Kidney (tissue), 13 donors: ENCODE measurements at regions not wholly inside any gene's neighbourhood (a gene's known extent, or its start where the extent isn't known, plus 50 kb on each side); places are given as distances from the start of the nearest gene placed in this dataset.

Source experiments
- DNase-seq, 5 donors: peaks; one replicate each; pipeline ENCODE4 v3.0.0-alpha.2; 2013 to 2020
- FAIRE-seq: peaks from 2 replicates; lab custom pipeline; 2012; peaks lifted over from hg19 to GRCh38; lab: Jason Lieb, UNC
- H3K27ac ChIP-seq, 2 donors: one replicate each; pipeline ENCODE4 v1.7.0; 2013; ENCODE audit warnings: low read depth in 2 of 2, low read length in 2 of 2, inconsistent platforms in 1 of 2
- H3K27me3 ChIP-seq: one replicate; pipeline ENCODE4 v1.7.1; 2013; ENCODE audit warnings: low read length, inconsistent platforms; ENCODE audit not compliant: control insufficient read depth, insufficient read depth
- H3K36me3 ChIP-seq, 3 donors: one replicate each; pipeline versions ENCODE4 v1.7.0 to v1.7.1; 2013; ENCODE audit warnings: low read length in 3 of 3, control low read depth in 1 of 3, inconsistent platforms in 1 of 3; ENCODE audit not compliant: insufficient read depth in 3 of 3, control insufficient read depth in 2 of 3
- H3K4me1 ChIP-seq, 3 donors: one replicate each; pipeline versions ENCODE4 v1.7.0 to v1.7.1; 2013; ENCODE audit warnings: low read length in 3 of 3, inconsistent platforms in 1 of 3, low read depth in 1 of 3; ENCODE audit not compliant: control insufficient read depth in 2 of 3, insufficient read depth in 2 of 3
- H3K4me3 ChIP-seq, 3 donors: one replicate each; pipeline versions ENCODE4 v1.7.0 to v1.8.1; 2013; ENCODE audit warnings: low read length in 3 of 3, control low read depth in 1 of 3, inconsistent platforms in 1 of 3
- H3K9ac ChIP-seq, 3 donors: one replicate each; pipeline versions ENCODE4 v1.7.0 to v1.7.1; 2013; ENCODE audit warnings: low read length in 3 of 3, control low read depth in 1 of 3, inconsistent platforms in 1 of 3
- H3K9me3 ChIP-seq, 3 donors: one replicate each; pipeline versions ENCODE4 v1.7.0 to v1.7.1; 2013; ENCODE audit warnings: low read length in 3 of 3, control low read depth in 1 of 3, inconsistent platforms in 1 of 3; ENCODE audit not compliant: control insufficient read depth in 2 of 3, insufficient read depth in 1 of 3
- intact Hi-C: fragments of 100-400 bp; cut with DNase I; formaldehyde crosslinking; loops from one replicate; pipeline ENCODE4 v1.11.1; 2022
- TF ChIP-seq, protein P1 (sequence below): IDR thresholded peaks from 3 replicates; pipeline ENCODE4 v1.5.1; 2012; ENCODE audit warnings: mild to moderate bottlenecking, moderate library complexity, borderline replicate concordance; ENCODE audit not compliant: insufficient read depth; ENCODE audit errors: extremely low read depth
- donor health status: control.
- donor health status: control.
- donor health status: control.
- donor health status: control.
- donor health status: control.
- donor health status: DM: yes; HTN: yes; CAD: no.
- donor health status: Normal renal cell carcinoma (clear cell type).

DNA sequence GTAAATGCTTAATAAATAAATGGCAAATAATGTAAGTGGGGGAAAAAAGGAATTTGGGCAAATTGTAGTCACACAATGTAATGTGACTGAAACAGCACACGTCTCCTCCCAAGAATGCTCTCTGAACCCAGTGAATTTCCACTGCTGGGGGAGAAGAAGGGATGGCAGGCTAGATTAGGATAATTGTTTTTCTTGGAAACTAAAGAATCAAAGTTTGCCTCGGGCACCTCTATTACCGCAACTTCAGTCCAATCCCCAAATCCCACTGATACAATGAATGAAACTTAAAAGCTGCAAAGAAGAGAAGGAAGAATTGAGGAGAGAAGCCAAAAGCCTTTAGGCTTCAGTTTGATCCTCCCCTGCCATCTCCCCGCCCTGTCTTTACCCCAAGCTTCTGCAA is 423.2 kb upstream of the PAPPA start:
- no peak overlapping the region for H3K4me3 ChIP-seq
- no peaks in the 10 kb centered on the region for H3K4me1 ChIP-seq
- H3K27me3 ChIP-seq: no peaks in the 10 kb centered on the region
- FAIRE-seq: no peak
- H3K27ac ChIP-seq: no peak overlapping the region
- no peak for DNase-seq
- no peaks in the 10 kb centered on the region for H3K36me3 ChIP-seq
- intact Hi-C loops: no loop called here
- H3K9me3 ChIP-seq: peaks cover 0 to 3% (median 0%) of the 10 kb centered on the region in 3 donors
- no peak overlapping the region for H3K9ac ChIP-seq
- TF ChIP-seq, protein P1, sequence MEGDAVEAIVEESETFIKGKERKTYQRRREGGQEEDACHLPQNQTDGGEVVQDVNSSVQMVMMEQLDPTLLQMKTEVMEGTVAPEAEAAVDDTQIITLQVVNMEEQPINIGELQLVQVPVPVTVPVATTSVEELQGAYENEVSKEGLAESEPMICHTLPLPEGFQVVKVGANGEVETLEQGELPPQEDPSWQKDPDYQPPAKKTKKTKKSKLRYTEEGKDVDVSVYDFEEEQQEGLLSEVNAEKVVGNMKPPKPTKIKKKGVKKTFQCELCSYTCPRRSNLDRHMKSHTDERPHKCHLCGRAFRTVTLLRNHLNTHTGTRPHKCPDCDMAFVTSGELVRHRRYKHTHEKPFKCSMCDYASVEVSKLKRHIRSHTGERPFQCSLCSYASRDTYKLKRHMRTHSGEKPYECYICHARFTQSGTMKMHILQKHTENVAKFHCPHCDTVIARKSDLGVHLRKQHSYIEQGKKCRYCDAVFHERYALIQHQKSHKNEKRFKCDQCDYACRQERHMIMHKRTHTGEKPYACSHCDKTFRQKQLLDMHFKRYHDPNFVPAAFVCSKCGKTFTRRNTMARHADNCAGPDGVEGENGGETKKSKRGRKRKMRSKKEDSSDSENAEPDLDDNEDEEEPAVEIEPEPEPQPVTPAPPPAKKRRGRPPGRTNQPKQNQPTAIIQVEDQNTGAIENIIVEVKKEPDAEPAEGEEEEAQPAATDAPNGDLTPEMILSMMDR: no peak

GRCh38 chr9:115730845-115731244 is 422.7 kb upstream of the PAPPA start:
- Histone ChIP-seq H3K27ac (no peak overlapping the region), H3K27me3 (no peaks in the 10 kb centered on the region), H3K4me1 (no peaks in the 10 kb centered on the region), H3K9me3 (peaks cover 0 to 3% (median 0%) of the 10 kb centered on the region in 3 donors), H3K4me3 (no peak overlapping the region), H3K9ac (no peak overlapping the region), H3K36me3 (no peaks in the 10 kb centered on the region)
- no peak for FAIRE-seq
- DNase-seq: no peak
- intact Hi-C loops: no loop called here
- TF ChIP-seq, protein P1: no peak

DNA sequence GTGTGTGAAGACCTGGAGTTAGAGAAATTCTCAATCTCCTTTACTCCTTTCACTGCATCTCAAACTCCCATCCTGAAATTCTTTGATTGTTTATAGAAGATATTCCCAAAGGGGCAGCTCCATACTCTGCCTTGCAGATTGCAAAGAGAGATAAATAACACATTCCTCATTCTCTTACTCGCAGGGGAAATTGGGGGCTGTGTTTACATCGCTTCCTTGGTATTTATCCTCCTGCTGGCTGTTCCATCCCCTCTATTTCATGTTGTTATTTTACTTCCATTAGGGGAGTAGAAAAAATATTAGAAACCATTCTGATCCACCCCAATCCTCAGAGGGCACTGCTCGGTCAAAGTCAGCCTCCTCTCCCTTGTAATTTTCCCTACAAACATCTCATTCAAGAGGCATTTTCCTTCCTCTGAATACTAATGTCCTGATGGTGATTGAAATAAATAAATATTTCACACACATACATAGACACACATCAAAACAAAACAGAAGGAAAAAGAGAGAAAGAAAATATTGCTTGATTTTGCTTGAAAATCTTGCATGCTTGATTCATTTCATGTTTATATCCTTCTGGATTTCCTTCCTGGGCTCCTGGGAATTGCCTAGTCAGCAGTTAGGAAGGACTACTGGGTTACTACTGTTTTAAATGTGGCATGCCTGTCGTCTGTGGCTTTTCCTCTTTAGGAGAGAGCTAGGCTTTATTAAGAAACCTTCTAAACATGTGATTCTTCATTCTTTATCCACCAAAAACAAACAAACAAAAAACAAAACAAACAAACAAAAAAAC is 420.1 kb upstream of the PAPPA start:
- FAIRE-seq: no peak
- TF ChIP-seq, protein P1: no peak

More for the DNA sequence above, 420.1 kb upstream of the PAPPA start:
- Histone ChIP-seq H3K4me1 (no peaks in the 10 kb centered on the region), H3K9me3 (no peaks in the 10 kb centered on the region), H3K27ac (no peak overlapping the region), H3K9ac (no peak overlapping the region), H3K36me3 (no peaks in the 10 kb centered on the region), H3K27me3 (no peaks in the 10 kb centered on the region), H3K4me3 (no peak overlapping the region)
- intact Hi-C loops: no loop called here
- DNase-seq: peak in 2 of 5 donors; percentile 3
